Retinal pigment epithelial cell (primary cell): ENCODE measurements at regions not wholly inside any gene's neighbourhood (a gene's known extent, or its start where the extent isn't known, plus 50 kb on each side); places are given as distances from the start of the nearest gene placed in this dataset.

ENCODE experiments used
- DNase-seq: peaks from one replicate; pipeline ENCODE4 v3.0.0-alpha.2; 2010; ENCODE audit warnings: low read depth
- H3K4me3 ChIP-seq: 2 replicates; pipeline ENCODE4 v1.5.1; 2011; ENCODE audit warnings: mild to moderate bottlenecking, low read length, control low read depth, moderate library complexity
- TF ChIP-seq, protein P1 (sequence below): conservative IDR thresholded peaks from 2 replicates; pipeline ENCODE4 v1.5.1; 2011; ENCODE audit warnings: low read depth, low read length, control low read depth, inconsistent platforms

DNA sequence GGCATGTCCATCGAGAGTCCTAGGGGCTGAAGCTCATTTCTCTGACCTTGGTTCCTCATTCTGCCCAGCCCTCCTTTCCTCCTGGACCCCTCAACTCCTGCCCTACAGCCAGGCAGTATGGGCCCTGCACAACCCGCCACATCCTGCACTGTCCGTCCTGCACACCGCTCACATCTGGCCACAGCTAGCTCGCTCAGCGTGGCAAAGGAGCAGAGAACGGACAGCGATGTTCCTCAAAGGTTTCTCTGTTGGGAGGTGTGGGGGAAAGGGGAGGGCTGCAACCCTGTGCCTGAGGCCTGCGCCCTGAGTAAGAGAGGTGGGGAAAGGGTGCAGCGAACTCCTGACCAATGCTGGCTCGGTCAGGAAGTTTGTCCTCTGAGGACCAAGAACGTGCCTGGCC, 90.1 kb downstream of the PXDC1 start:
- TF ChIP-seq, protein P1, sequence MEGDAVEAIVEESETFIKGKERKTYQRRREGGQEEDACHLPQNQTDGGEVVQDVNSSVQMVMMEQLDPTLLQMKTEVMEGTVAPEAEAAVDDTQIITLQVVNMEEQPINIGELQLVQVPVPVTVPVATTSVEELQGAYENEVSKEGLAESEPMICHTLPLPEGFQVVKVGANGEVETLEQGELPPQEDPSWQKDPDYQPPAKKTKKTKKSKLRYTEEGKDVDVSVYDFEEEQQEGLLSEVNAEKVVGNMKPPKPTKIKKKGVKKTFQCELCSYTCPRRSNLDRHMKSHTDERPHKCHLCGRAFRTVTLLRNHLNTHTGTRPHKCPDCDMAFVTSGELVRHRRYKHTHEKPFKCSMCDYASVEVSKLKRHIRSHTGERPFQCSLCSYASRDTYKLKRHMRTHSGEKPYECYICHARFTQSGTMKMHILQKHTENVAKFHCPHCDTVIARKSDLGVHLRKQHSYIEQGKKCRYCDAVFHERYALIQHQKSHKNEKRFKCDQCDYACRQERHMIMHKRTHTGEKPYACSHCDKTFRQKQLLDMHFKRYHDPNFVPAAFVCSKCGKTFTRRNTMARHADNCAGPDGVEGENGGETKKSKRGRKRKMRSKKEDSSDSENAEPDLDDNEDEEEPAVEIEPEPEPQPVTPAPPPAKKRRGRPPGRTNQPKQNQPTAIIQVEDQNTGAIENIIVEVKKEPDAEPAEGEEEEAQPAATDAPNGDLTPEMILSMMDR, result no peak
- no peak for DNase-seq
- H3K4me3 ChIP-seq, result no peak overlapping the region

DNA sequence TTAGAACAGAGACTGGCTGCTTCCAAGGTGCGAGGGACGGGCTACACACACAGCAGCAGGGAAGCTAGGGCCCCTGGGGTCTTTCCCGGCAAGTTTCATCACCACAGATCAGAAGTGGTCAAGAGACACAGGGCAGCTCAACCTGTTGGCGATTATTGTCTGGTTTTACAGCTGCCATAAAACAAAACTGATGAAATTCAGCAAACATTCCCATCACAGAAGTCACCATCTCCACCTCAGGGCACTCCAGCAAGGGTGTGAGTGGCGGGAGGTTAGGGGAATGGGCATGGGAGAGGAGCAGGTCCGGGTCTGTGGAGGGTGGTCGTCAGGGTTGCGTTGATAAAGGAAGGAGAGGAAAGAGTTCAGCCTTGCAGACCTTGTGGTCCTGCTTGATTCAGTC, 91.0 kb downstream of the PXDC1 start:
- H3K4me3 ChIP-seq, result no peak overlapping the region
- TF ChIP-seq, protein P1, result no peak
- DNase-seq, result no peak

DNA sequence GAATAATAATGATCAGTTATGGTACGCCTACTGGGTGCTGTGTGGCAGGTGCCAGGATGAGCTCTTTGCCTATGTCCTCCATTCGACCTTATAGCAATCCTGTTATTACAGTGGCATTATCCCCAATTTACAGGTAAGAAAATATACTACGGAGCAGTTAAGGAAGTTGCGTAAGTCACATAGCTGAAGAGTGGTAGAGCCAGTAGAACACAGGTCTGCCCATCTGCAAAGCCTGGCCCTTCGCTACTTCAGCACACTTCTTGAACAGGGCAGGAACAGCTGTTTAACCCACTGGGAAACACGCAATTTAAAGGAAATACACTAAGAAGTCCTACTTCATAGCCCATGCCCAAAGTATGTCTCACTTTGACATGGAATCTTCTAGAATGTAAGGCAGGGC, 91.8 kb downstream of the PXDC1 start:
- no peak overlapping the region for H3K4me3 ChIP-seq
- TF ChIP-seq, protein P1, result no peak
- no peak for DNase-seq

DNA sequence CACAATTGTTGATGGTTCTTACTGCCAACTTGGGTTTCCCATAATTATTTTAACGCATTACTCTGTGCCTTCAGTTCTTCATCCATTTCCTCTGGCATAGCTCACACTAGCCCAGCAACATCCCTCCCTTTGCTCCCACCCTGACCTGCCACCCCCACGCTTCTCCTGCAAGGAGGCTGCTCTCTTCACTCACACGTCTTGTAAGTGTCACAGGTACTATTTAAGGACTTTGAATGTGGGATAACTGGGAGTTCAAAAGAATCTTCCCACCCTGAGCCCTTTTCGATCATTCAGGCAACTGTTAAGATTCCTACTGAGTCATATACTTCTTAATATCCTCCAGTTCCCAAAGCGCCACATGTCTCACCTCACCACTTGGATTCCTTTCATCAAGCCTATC, 95.4 kb downstream of the PXDC1 start:
- H3K4me3 ChIP-seq, result no peak overlapping the region

DNA sequence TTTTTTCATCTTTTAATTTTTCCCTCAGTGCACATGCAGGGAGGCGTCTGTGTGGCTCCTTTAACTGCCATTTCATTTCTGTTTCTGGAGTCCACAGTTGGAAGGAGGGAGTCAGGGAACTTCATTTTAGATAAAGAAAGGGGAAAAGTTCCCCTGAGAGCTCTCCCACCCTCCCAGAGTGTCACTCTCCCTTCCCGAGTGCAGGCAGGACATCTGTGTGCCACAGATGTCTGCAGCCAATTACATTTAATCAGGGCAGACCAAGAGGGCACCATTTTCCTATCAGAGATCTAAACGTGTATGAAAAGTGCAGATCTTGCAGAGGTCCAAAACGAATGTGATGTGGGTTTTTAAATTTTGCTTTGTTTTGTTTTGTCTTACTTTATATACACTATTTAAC, 96.6 kb downstream of the PXDC1 start:
- no peak for DNase-seq
- TF ChIP-seq, protein P1, result no peak
- H3K4me3 ChIP-seq, result no peak overlapping the region

More for the DNA sequence above, 95.4 kb downstream of the PXDC1 start:
- TF ChIP-seq, protein P1, result no peak
- DNase-seq, result no peak

DNA sequence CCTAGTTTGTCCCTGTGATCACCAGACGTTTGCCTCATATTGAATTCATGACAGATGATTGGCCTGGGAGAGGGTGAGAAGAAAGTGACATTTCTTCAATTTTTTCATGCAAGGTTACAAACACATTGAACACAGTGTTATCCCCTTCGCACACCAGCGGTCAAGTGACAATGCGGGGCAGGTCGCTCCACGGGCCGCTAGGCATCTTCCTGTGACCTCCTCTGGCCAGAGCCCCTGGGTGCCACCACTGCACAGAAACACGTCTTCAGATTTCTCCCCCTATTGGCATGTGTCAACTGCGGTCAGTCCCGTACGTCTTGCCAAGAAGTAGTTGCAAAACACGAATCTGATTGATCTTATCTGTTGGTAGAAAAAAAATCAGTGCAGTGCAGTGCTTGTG, 97.1 kb downstream of the PXDC1 start:
- DNase-seq, result no peak
- no peak overlapping the region for H3K4me3 ChIP-seq
- TF ChIP-seq, protein P1, result no peak

DNA sequence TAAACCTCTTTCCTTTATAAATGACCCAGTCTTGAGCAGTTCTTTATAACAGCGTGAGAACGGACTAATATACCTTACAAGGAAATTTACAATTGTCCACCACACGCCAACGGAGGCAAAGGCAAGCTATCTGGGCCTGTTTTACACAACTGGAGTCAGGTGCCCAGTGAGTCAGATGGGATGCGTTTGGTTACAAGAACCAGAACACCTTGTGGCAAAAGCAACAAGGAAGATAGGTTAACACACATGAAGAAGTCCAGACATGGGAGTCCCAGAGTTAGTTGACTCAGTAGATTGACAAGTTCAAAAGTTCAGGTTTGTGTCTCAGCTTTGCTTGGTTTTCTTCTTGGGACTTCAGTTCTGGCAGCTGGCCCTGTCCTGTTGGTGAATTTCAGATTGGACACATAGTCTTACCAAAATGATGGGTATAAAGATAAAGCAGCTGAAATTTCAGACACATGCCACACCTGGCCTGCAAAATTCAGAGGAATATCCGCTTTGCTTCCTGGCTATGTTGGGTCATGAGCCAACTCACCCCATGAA, 97.9 kb downstream of the PXDC1 start:
- TF ChIP-seq, protein P1, result no peak
- no peak for DNase-seq
- no peak overlapping the region for H3K4me3 ChIP-seq
